ENCODE measurements at regions not wholly inside any gene's neighbourhood (a gene's known extent, or its start where the extent isn't known, plus 50 kb on each side); places are given as distances from the start of the nearest gene placed in this dataset.

GRCh38 chr7:67598469-67598868, 601.8 kb downstream of the TYW1 start:
- Histone ChIP-seq H3K27ac (no peak overlapping the region), H3K4me3 (no peak overlapping the region), H3K9me3 (no peaks in the 10 kb centered on the region), H3K4me1 (replicated peaks) (no peaks in the 10 kb centered on the region), H3K36me3 (no peaks in the 10 kb centered on the region), H3K27me3 (replicated peaks; ENCODE audit: insufficient read depth) (peaks cover 2% of the 10 kb centered on the region)
- DNase-seq (ENCODE audit: low spot score), result no peak
- intact Hi-C loops (cut with DNase I), result no loop called here
- TF ChIP-seq, protein P1, sequence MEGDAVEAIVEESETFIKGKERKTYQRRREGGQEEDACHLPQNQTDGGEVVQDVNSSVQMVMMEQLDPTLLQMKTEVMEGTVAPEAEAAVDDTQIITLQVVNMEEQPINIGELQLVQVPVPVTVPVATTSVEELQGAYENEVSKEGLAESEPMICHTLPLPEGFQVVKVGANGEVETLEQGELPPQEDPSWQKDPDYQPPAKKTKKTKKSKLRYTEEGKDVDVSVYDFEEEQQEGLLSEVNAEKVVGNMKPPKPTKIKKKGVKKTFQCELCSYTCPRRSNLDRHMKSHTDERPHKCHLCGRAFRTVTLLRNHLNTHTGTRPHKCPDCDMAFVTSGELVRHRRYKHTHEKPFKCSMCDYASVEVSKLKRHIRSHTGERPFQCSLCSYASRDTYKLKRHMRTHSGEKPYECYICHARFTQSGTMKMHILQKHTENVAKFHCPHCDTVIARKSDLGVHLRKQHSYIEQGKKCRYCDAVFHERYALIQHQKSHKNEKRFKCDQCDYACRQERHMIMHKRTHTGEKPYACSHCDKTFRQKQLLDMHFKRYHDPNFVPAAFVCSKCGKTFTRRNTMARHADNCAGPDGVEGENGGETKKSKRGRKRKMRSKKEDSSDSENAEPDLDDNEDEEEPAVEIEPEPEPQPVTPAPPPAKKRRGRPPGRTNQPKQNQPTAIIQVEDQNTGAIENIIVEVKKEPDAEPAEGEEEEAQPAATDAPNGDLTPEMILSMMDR (IDR thresholded peaks at IDR 0.05), result no peak
- TF ChIP-seq POLR2A (IDR thresholded peaks at IDR 0.05), result no peak
- TF ChIP-seq POLR2AphosphoS5 (IDR thresholded peaks at IDR 0.05), result no peak

- no peak for DNase-seq (ENCODE audit: low spot score)
- no peak for TF ChIP-seq POLR2AphosphoS5 (IDR thresholded peaks at IDR 0.05)
- TF ChIP-seq, protein P1 (IDR thresholded peaks at IDR 0.05), result no peak
- no peak for TF ChIP-seq POLR2A (IDR thresholded peaks at IDR 0.05)
- Histone ChIP-seq H3K27ac (no peak overlapping the region), H3K9me3 (no peaks in the 10 kb centered on the region), H3K4me3 (no peak overlapping the region), H3K27me3 (replicated peaks; ENCODE audit: insufficient read depth) (no peaks in the 10 kb centered on the region), H3K4me1 (replicated peaks) (no peaks in the 10 kb centered on the region), H3K36me3 (no peaks in the 10 kb centered on the region)
- 86% methylated on average over 10 of the region's 10 CpGs for WGBS
- intact Hi-C loops (cut with DNase I), result no loop called here
Observed at GRCh38 chr7:67599331-67600062, 602.9 kb downstream of the TYW1 start.

DNA sequence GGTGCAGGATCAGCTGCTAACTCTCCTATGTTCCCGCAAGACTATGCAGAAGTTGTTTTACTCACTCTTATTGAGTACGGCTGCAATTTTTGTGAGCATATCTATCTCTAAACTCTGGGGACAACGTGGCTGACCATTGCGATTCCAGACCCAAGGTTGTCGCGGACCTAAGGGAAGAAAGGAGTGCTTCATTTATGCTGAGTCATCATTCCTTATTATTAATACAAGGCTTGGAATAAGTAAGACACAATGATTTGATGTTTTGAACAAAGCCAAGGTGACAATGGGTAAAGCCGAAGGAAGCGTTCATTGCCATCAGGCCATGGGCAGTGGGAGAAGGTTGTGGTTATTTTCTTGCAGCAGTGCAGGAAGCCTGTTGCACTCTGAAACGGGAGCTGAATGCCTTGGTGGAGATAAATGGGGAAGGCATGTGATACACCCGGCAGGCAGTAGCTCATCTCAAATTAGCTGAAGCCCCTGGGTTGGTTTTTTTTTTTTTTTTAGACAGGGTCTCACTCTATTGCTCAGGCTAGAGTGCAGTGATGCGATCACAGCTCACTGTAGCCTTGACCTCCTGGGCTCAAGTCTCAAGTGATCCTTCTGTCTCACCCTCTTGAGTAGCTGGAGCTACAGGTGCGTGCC, 605.7 kb downstream of the TYW1 start:
- no peak for DNase-seq (ENCODE audit: low spot score)
- TF ChIP-seq POLR2AphosphoS5 (IDR thresholded peaks at IDR 0.05) (no peak), POLR2A (IDR thresholded peaks at IDR 0.05) (no peak)
- TF ChIP-seq, protein P1 (IDR thresholded peaks at IDR 0.05), result no peak
- Histone ChIP-seq H3K4me1 (replicated peaks) (no peaks in the 10 kb centered on the region), H3K27me3 (replicated peaks; ENCODE audit: insufficient read depth) (no peaks in the 10 kb centered on the region), H3K27ac (no peak overlapping the region), H3K9me3 (no peaks in the 10 kb centered on the region), H3K4me3 (no peak overlapping the region), H3K36me3 (no peaks in the 10 kb centered on the region)
- intact Hi-C loops (cut with DNase I), result no loop called here
- WGBS, result 91% methylated on average over 12 of the region's 12 CpGs

DNA sequence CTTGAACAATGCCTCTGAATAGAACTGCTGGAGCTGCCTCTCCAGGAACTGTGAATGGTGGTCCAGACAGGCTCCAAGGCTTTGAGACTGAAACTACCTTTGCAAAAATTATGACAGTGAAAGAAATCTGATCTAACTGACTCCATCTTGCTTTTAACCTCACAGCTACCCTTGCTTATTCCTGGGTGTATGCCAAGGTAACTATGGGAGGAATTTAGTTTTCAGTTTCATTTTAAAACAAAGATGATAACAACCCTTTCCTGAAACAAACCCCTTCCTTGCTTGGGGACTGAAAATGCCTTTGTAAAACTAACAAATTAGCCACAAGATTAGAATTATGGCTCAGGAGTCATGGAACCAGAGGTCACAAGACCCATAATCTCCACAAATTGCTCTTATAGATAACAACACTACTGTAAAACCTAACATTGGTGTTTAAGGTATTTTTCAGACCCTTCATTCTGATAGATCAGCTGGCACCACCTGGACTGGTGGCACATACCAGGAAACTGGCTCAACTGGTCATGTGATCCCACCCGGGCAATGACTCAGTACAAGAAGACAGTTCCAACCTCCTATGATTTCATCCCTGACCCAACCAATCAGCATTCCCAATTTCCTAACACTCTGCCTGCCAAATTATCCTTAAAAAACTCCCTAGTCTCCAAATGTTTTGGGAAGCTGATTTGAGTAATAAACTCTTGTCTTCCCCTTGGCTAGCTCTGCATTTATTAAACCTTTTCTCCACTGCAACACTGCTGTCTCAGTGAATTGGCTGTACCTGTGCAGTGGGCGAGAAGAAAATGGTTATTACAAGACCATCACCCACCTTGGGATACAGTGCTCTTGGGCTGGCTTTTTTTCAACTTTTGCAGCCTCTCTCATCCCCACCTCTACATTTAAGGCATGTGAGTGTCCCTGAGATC, 608.1 kb downstream of the TYW1 start:
- TF ChIP-seq POLR2A (IDR thresholded peaks at IDR 0.05) (no peak), POLR2AphosphoS5 (IDR thresholded peaks at IDR 0.05) (no peak)
- TF ChIP-seq, protein P1 (IDR thresholded peaks at IDR 0.05), result no peak
- Histone ChIP-seq H3K27me3 (replicated peaks; ENCODE audit: insufficient read depth) (no peaks in the 10 kb centered on the region), H3K27ac (no peak overlapping the region), H3K9me3 (no peaks in the 10 kb centered on the region), H3K4me3 (no peak overlapping the region), H3K4me1 (replicated peaks) (no peaks in the 10 kb centered on the region), H3K36me3 (no peaks in the 10 kb centered on the region)
- WGBS, result 71% methylated on average over 2 of the region's 2 CpGs
- intact Hi-C loops (cut with DNase I), result no loop called here
- no peak for DNase-seq (ENCODE audit: low spot score)
